Omental fat pad (tissue), 3 donors: ENCODE measurements at regions not wholly inside any gene's neighbourhood (a gene's known extent, or its start where the extent isn't known, plus 50 kb on each side); places are given as distances from the start of the nearest gene placed in this dataset.

Source experiments
- ATAC-seq: fragments of 150-250 bp; one replicate; pipeline ENCODE4 v1.9.1; 2016; ENCODE audit warnings: mild to moderate bottlenecking, moderate library complexity; ENCODE audit not compliant: low FRiP score
- DNase-seq: peaks from one replicate; pipeline ENCODE4 v3.0.0-alpha.2; 2019; ENCODE audit warnings: low spot score
- TF ChIP-seq, protein P1 (sequence below), 3 donors: fragments of 450-650 bp; IDR thresholded peaks; one replicate each; pipeline ENCODE4 v1.5.1; 2016 to 2017; ENCODE audit warnings: antibody characterized with exemption in 3 of 3, mild to moderate bottlenecking in 3 of 3, moderate library complexity in 2 of 3

GRCh38 chr5:57805170-57805569 is 322.6 kb upstream of the ACTBL2 start:
- DNase-seq = no peak
- no peak for ATAC-seq
- TF ChIP-seq, protein P1, sequence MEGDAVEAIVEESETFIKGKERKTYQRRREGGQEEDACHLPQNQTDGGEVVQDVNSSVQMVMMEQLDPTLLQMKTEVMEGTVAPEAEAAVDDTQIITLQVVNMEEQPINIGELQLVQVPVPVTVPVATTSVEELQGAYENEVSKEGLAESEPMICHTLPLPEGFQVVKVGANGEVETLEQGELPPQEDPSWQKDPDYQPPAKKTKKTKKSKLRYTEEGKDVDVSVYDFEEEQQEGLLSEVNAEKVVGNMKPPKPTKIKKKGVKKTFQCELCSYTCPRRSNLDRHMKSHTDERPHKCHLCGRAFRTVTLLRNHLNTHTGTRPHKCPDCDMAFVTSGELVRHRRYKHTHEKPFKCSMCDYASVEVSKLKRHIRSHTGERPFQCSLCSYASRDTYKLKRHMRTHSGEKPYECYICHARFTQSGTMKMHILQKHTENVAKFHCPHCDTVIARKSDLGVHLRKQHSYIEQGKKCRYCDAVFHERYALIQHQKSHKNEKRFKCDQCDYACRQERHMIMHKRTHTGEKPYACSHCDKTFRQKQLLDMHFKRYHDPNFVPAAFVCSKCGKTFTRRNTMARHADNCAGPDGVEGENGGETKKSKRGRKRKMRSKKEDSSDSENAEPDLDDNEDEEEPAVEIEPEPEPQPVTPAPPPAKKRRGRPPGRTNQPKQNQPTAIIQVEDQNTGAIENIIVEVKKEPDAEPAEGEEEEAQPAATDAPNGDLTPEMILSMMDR (IDR thresholded peaks at IDR 0.05) = no peak

GRCh38 chr5:57804505-57804904 is 321.9 kb upstream of the ACTBL2 start:
- no peak for DNase-seq
- no peak for ATAC-seq
- TF ChIP-seq, protein P1 (IDR thresholded peaks at IDR 0.05) = no peak

DNA sequence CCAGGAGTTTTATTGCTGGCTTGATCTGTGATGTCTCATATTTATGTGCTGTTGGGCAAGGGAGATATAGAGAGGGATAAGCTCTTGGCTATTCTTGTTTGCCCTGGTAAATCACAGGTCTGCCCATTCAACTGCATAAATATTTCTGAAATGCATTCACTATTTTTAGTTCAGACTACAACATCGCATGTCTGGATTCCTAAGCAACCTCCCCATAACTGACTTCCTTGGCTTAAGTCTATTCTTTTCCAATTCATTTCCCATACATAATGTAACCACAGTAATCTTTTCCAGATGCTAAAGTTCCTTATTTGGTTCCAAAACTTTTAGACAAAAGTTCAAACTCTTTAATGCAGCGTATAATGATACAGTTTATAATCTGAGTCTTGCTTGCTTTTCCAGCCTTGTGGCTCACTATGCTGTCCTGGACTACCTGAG is 321.4 kb upstream of the ACTBL2 start:
- ATAC-seq = no peak
- DNase-seq = no peak
- TF ChIP-seq, protein P1 (IDR thresholded peaks at IDR 0.05) = no peak

GRCh38 chr5:57802131-57802530 is 319.5 kb upstream of the ACTBL2 start:
- ATAC-seq = no peak
- TF ChIP-seq, protein P1 (IDR thresholded peaks at IDR 0.05) = no peak
- DNase-seq = no peak

DNA sequence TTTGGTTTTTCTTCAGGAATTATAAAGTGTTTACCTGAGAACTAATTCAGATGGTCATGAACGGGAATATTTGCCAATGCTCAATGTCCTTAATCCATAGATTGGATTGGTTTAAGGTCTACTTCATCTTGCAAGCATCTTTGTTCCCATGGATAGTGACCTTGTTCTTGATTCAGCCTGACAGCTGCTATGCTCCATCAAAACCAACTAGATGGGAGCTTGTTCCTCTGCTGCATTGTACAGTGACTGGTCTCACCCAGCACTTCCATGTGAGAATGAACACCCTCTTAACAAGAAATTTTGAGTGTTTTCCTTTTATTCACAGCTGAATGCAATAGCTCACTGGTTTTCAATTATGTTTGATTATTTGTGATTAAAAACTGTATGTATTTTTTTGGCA is 312.6 kb upstream of the ACTBL2 start:
- ATAC-seq = no peak
- TF ChIP-seq, protein P1 (IDR thresholded peaks at IDR 0.05) = no peak
- DNase-seq = no peak

- no peak for DNase-seq
- ATAC-seq = no peak
- TF ChIP-seq, protein P1 (IDR thresholded peaks at IDR 0.05) = no peak
These were observed 309.3 kb upstream of the ACTBL2 start for GRCh38 chr5:57791875-57792274.

DNA sequence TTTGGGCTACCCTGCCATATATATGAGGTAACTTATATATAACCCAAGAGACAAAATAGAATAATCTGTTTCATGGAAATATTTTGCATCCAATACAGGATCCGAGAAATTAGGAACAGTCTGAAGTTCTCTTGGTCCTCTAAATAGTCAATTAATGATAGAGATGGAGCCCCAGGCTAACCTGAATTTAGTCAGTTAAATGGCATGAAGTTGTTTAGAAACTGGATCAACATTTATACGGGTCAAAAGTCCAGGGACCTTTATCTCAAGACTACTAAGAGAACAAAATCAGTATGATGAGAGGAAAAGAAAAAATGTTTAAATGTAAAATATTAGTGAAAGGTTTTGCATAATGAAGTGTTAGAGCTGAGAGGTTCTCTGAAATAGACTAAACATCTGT is 303.3 kb upstream of the ACTBL2 start:
- ATAC-seq (no peak), DNase-seq (no peak)
- TF ChIP-seq, protein P1 (IDR thresholded peaks at IDR 0.05) = no peak
